Heart left ventricle (tissue), 16 donors: ENCODE measurements at regions not wholly inside any gene's neighbourhood (a gene's known extent, or its start where the extent isn't known, plus 50 kb on each side); places are given as distances from the start of the nearest gene placed in this dataset.

ENCODE experiments used
- ATAC-seq, 4 donors: fragments of 200-7000 bp; cut with Tn5 transposase; one replicate each; pipeline ENCODE4 v1.9.1; 2020 to 2022; ENCODE audit warnings: moderate library complexity in 4 of 4, mild to moderate bottlenecking in 3 of 4, moderate number of reproducible peaks in 1 of 4
- DNase-seq, 5 donors: peaks; one replicate each; pipeline ENCODE4 v3.0.0-alpha.2; 2020
- H3K27ac ChIP-seq, 12 donors: fragments of 200-600 bp; sonication (generic) in 4 of 12; one replicate each; pipeline versions ENCODE4 v1.5.0 to v1.8.0; 2016 to 2022; ENCODE audit warnings: mild to moderate bottlenecking in 2 of 12
- H3K27me3 ChIP-seq, 9 donors: fragments of 200-600 bp; sonication (generic) in 2 of 9; one replicate each; pipeline versions ENCODE4 v1.5.1 to v1.8.0; 2016 to 2022; ENCODE audit warnings: mild to moderate bottlenecking in 3 of 9
- H3K36me3 ChIP-seq, 9 donors: fragments of 200-600 bp; sonication (generic) in 2 of 9; one replicate each; pipeline versions ENCODE4 v1.5.0 to v1.8.0; 2018 to 2022; ENCODE audit warnings: mild to moderate bottlenecking in 2 of 9
- H3K4me1 ChIP-seq, 12 donors: fragments of 200-600 bp; sonication (generic) in 4 of 12; one replicate each; pipeline versions ENCODE4 v1.5.0 to v1.8.0; 2016 to 2022; ENCODE audit warnings: mild to moderate bottlenecking in 3 of 12
- H3K4me3 ChIP-seq, 12 donors: fragments of 200-600 bp; sonication (generic) in 4 of 12; one replicate each; pipeline versions ENCODE4 v1.5.0 to v1.8.0; 2017 to 2022; ENCODE audit warnings: mild to moderate bottlenecking in 9 of 12, moderate library complexity in 4 of 12
- H3K9me3 ChIP-seq, 12 donors: fragments of 200-600 bp; sonication (generic) in 4 of 12; one replicate each; pipeline versions ENCODE4 v1.5.0 to v1.8.0; 2016 to 2022; ENCODE audit warnings: mild to moderate bottlenecking in 1 of 12
- CTCF ChIP-seq, 12 donors: fragments of 200-600 bp; sonication (generic) in 4 of 12; IDR thresholded peaks; one replicate each; pipeline versions ENCODE4 v1.5.0 to v1.8.0; 2018 to 2022; ENCODE audit warnings: antibody characterized with exemption in 12 of 12, mild to moderate bottlenecking in 5 of 12
- POLR2A ChIP-seq, 2 donors: fragments of 450-650 bp; IDR thresholded peaks; one replicate each; pipeline ENCODE4 v1.6.1; 2017; ENCODE audit warnings: antibody characterized with exemption in 2 of 2, mild to moderate bottlenecking in 2 of 2, moderate library complexity in 2 of 2
- WGBS, 4 donors: extraction: QIAGEN DNeasy Blood & Tissue Kit in 2 of 4; methylation state at CpG; one replicate each; pipeline versions ENCODE4 v1.1.5 to v1.1.7; 2013 to 2018; 5-methylcytosine and 5-hydroxymethylcytosine counted together
- intact Hi-C, 10 donors: fragments of 100-400 bp; cut with DNase I; formaldehyde crosslinking; loops; one replicate each; pipeline versions ENCODE4 v1.11.1 to v1.14.2; 2022
- donor health status: ischemic (EF 13 %, LVEDD 7.1; RV severe dilation, severe dysfunction).
- donor health status: healthy with polysubstance abuse.
- donor health status: DM: no; HTN: yes; CAD: no.
- donor health status: DM: no; HTN: no; CAD: no.
- donor health status: ischemic (EF 25% LVEDD 6.9; RV normal size, moderate dysfunction).
- donor health status: ischemic (EF 25% LVEDD 5.7; RV mildly dilated, moderate dysfunction).
- donor health status: healthy.
- donor health status: DM: yes; HTN: yes; CAD: no.
- donor health status: ischemic (EF 35%, LVEDD 5.7; RV mildly dilated, moderate dysfunction).
- donor health status: nonischemic (EF 11% LVEDD 7.7; RV severe dilation, severe dysfunction).
- donor health status: DM: yes; HTN: yes; CAD: no.
- donor health status: PGD.
- donor health status: ischemic (EF 29% LVEDD 5.4; RV normal size, mild dysfunction).
- donor health status: nonischemic (EF 23%, LVEDD 6.1; RV moderate dilation, normal function).

GRCh38 chr4:53697016-53697685 is 105.9 kb upstream of the LNX1 start:
- peaks cover 0 to 12% (median 1%) of the 10 kb centered on the region in 12 donors for H3K4me1 ChIP-seq
- TF ChIP-seq CTCF (IDR thresholded peaks at IDR 0.05) (no peak), POLR2A (IDR thresholded peaks at IDR 0.05) (no peak)

GRCh38 chr4:53695540-53696463 is 104.5 kb upstream of the LNX1 start:
- TF ChIP-seq POLR2A (IDR thresholded peaks at IDR 0.05) (no peak), CTCF (IDR thresholded peaks at IDR 0.05) (no peak)
- Histone ChIP-seq H3K27me3 (no peaks in the 10 kb centered on the region), H3K4me3 (no peak overlapping the region), H3K27ac (no peak overlapping the region), H3K9me3 (peaks cover 0 to 13% (median 0%) of the 10 kb centered on the region in 12 donors), H3K4me1 (peaks cover 0 to 12% (median 0%) of the 10 kb centered on the region in 12 donors), H3K36me3 (no peaks in the 10 kb centered on the region)
- intact Hi-C loops: no loop called here
- ATAC-seq: no peak
- 58 to 62% (median 60%) methylated on average over 7 of the region's 7 CpGs for WGBS, 4 donors
- no peak for DNase-seq

More at GRCh38 chr4:53697016-53697685, 105.9 kb upstream of the LNX1 start:
- H3K27me3 ChIP-seq: no peaks in the 10 kb centered on the region
- H3K36me3 ChIP-seq: no peaks in the 10 kb centered on the region
- intact Hi-C loops: no loop called here
- peaks cover 0 to 13% (median 0%) of the 10 kb centered on the region in 12 donors for H3K9me3 ChIP-seq
- no peak for DNase-seq
- H3K4me3 ChIP-seq: no peak overlapping the region
- no peak overlapping the region for H3K27ac ChIP-seq
- no peak for ATAC-seq

GRCh38 chr4:53694666-53695065 is 103.4 kb upstream of the LNX1 start:
- Histone ChIP-seq H3K27me3 (no peaks in the 10 kb centered on the region), H3K9me3 (peaks cover 0 to 9% (median 0%) of the 10 kb centered on the region in 12 donors), H3K4me1 (peaks cover 0 to 12% (median 0%) of the 10 kb centered on the region in 12 donors), H3K36me3 (no peaks in the 10 kb centered on the region), H3K27ac (no peak overlapping the region), H3K4me3 (no peak overlapping the region)
- no peak for ATAC-seq
- DNase-seq: no peak
- intact Hi-C loops: no loop called here
- no peak for TF ChIP-seq POLR2A (IDR thresholded peaks at IDR 0.05)
- TF ChIP-seq CTCF (IDR thresholded peaks at IDR 0.05): no peak
- WGBS, 4 donors: 97 to 98% (median 97%) methylated on average over 2 of the region's 2 CpGs

GRCh38 chr4:53693909-53694308 is 102.6 kb upstream of the LNX1 start:
- no peak for ATAC-seq
- intact Hi-C loops: no loop called here
- peaks cover 0 to 12% (median 0%) of the 10 kb centered on the region in 12 donors for H3K4me1 ChIP-seq

More at GRCh38 chr4:53693909-53694308, 102.6 kb upstream of the LNX1 start:
- no peaks in the 10 kb centered on the region for H3K36me3 ChIP-seq
- H3K4me3 ChIP-seq: no peak overlapping the region
- 89 to 92% (median 91%) methylated on average over 5 of the region's 5 CpGs for WGBS, 4 donors
- H3K27me3 ChIP-seq: no peaks in the 10 kb centered on the region
- H3K27ac ChIP-seq: no peak overlapping the region
- TF ChIP-seq POLR2A (IDR thresholded peaks at IDR 0.05) (no peak), CTCF (IDR thresholded peaks at IDR 0.05) (no peak)
- DNase-seq: no peak
- H3K9me3 ChIP-seq: peaks cover 0 to 9% (median 0%) of the 10 kb centered on the region in 12 donors
